H1 (cell line): ENCODE measurements at regions not wholly inside any gene's neighbourhood (a gene's known extent, or its start where the extent isn't known, plus 50 kb on each side); places are given as distances from the start of the nearest gene placed in this dataset.

Experiments
- CTCF ChIA-PET: fragments of 300-600 bp; sonication (Branson Sonifier 250); formaldehyde crosslinking; loops from one replicate; lab custom pipeline; 2021; ENCODE audit not compliant: partially characterized antibody; lab: Charles Lee
- POLR2A ChIA-PET: fragments of 300-600 bp; sonication (Branson Sonifier 250); formaldehyde crosslinking; loops from one replicate; lab custom pipeline; 2021; ENCODE audit warnings: inconsistent platforms; ENCODE audit not compliant: partially characterized antibody; lab: Charles Lee
- DNase-seq, 2 experiments: peaks; one replicate each; pipeline versions ENCODE4 v3.0.0 to v3.0.0-alpha.2; 2010 to 2022; ENCODE audit warnings: low spot score in 2 of 2, low read depth in 1 of 2, mixed read lengths in 1 of 2
- FAIRE-seq: peaks from 2 replicates; lab custom pipeline; 2011; peaks lifted over from hg19 to GRCh38; lab: Jason Lieb, UNC
- H2AFZ ChIP-seq: 2 replicates; pipeline ENCODE4 v1.8.1; 2012; ENCODE audit warnings: low read length, inconsistent platforms
- H2AK5ac ChIP-seq: 2 replicates; pipeline ENCODE4 v1.6.1; 2013; ENCODE audit warnings: low read depth, low read length
- H2BK120ac ChIP-seq: replicated peaks from 2 replicates; pipeline ENCODE3; 2013; ENCODE audit warnings: low read depth, low read length, inconsistent platforms
- H2BK12ac ChIP-seq: 2 replicates; pipeline ENCODE4 v1.6.1; 2013; ENCODE audit warnings: low read depth, low read length
- H2BK15ac ChIP-seq: 2 replicates; pipeline ENCODE4 v1.6.1; 2013; ENCODE audit warnings: low read length
- H2BK20ac ChIP-seq: 2 replicates; pipeline ENCODE4 v1.6.1; 2013; ENCODE audit warnings: low read length
- H2BK5ac ChIP-seq: 2 replicates; pipeline ENCODE4 v1.6.1; 2013; ENCODE audit warnings: low read depth, low read length
- H3K14ac ChIP-seq: 2 replicates; pipeline ENCODE4 v1.6.1; 2013; ENCODE audit warnings: inconsistent platforms; ENCODE audit not compliant: insufficient read length
- H3K18ac ChIP-seq: 2 replicates; pipeline ENCODE4 v1.6.1; 2013; ENCODE audit warnings: low read length; ENCODE audit errors: extremely low read depth
- H3K23ac ChIP-seq: 2 replicates; pipeline ENCODE4 v1.6.1; 2013; ENCODE audit warnings: inconsistent platforms; ENCODE audit not compliant: insufficient read length
- H3K23me2 ChIP-seq: 2 replicates; pipeline ENCODE4 v1.6.1; 2013; ENCODE audit warnings: low read depth, low read length
- H3K27ac ChIP-seq: 2 replicates; pipeline ENCODE4 v1.6.1; 2011; ENCODE audit warnings: low read depth, low read length, inconsistent platforms
- H3K27me3 ChIP-seq, 4 experiments: replicated peaks in 1 of 4; 1 replicate in 1 of 4; 2 replicates in 3 of 4; pipeline versions ENCODE4 v1.6.1 to v1.8.1; 2011 to 2013; ENCODE audit warnings: low read length in 3 of 4, mild to moderate bottlenecking in 3 of 4, inconsistent platforms in 2 of 4, mixed read lengths in 2 of 4, moderate library complexity in 1 of 4; ENCODE audit not compliant: control insufficient read depth in 3 of 4, insufficient read depth in 3 of 4; ENCODE audit errors: extremely low read depth in 1 of 4
- H3K36me3 ChIP-seq, 4 experiments: 2 replicates each; pipeline versions ENCODE4 v1.6.1 to v1.8.1; 2011 to 2013; ENCODE audit warnings: mild to moderate bottlenecking in 4 of 4, low read length in 3 of 4, moderate library complexity in 2 of 4, control low read depth in 1 of 4, inconsistent platforms in 1 of 4; ENCODE audit not compliant: insufficient read depth in 4 of 4, control insufficient read depth in 2 of 4
- H3K4ac ChIP-seq: replicated peaks from 2 replicates; pipeline ENCODE3; 2013; ENCODE audit warnings: low read length, low read depth, mixed read lengths, inconsistent platforms; ENCODE audit not compliant: insufficient read length
- H3K4me1 ChIP-seq, 4 experiments: replicated peaks in 1 of 4; 1 replicate in 1 of 4; 2 replicates in 3 of 4; pipeline versions ENCODE4 v1.6.1 to v1.8.1; 2011 to 2013; ENCODE audit warnings: low read length in 3 of 4, inconsistent platforms in 2 of 4, mixed read lengths in 1 of 4; ENCODE audit not compliant: insufficient read depth in 4 of 4, control insufficient read depth in 3 of 4
- H3K4me2 ChIP-seq, 2 experiments: 2 replicates each; pipeline versions ENCODE4 v1.6.1 to v1.8.1; 2011 to 2013; ENCODE audit warnings: low read depth in 2 of 2, low read length in 2 of 2, control low read depth in 1 of 2, inconsistent platforms in 1 of 2, mild to moderate bottlenecking in 1 of 2; ENCODE audit not compliant: insufficient read depth in 1 of 2
- H3K4me3 ChIP-seq, 4 experiments: fragments of 200-600, 300-600 bp in 1 of 4; sonication (generic), shearing (Covaris generic), sonication (Bioruptor Twin) in 1 of 4; 2 replicates each; pipeline versions ENCODE4 v1.5.1 to v1.8.1; 2011 to 2016; ENCODE audit warnings: low read length in 4 of 4, low read depth in 3 of 4, control low read depth in 2 of 4, inconsistent platforms in 2 of 4, mild to moderate bottlenecking in 2 of 4, mixed read lengths in 1 of 4, moderate library complexity in 1 of 4; ENCODE audit not compliant: insufficient read depth in 2 of 4; ENCODE audit errors: extremely low read depth in 1 of 4
- H3K56ac ChIP-seq: replicated peaks from 2 replicates; pipeline ENCODE3; 2013; ENCODE audit warnings: low read depth, mild to moderate bottlenecking, mixed read lengths, low read length, inconsistent platforms; ENCODE audit not compliant: insufficient read length
- H3K79me1 ChIP-seq: 2 replicates; pipeline ENCODE4 v1.6.1; 2013; ENCODE audit warnings: low read depth, low read length, control low read depth
- H3K79me2 ChIP-seq, 2 experiments: 2 replicates each; pipeline versions ENCODE4 v1.6.1 to v1.8.1; 2012 to 2013; ENCODE audit warnings: low read length in 2 of 2, mild to moderate bottlenecking in 2 of 2, inconsistent platforms in 1 of 2; ENCODE audit not compliant: insufficient read depth in 2 of 2, control insufficient read depth in 1 of 2
- H3K9ac ChIP-seq, 4 experiments: replicated peaks in 1 of 4; 1 replicate in 1 of 4; 2 replicates in 3 of 4; pipeline versions ENCODE4 v1.6.1 to v1.8.1; 2011 to 2013; ENCODE audit warnings: low read depth in 3 of 4, low read length in 3 of 4, control low read depth in 2 of 4, mild to moderate bottlenecking in 2 of 4, moderate library complexity in 2 of 4, inconsistent platforms in 1 of 4; ENCODE audit errors: extremely low read depth in 1 of 4
- H3K9me3 ChIP-seq, 2 experiments: 2 replicates each; pipeline versions ENCODE4 v1.6.1 to v1.8.1; 2012 to 2013; ENCODE audit warnings: mild to moderate bottlenecking in 2 of 2, moderate library complexity in 2 of 2, control low read depth in 1 of 2, inconsistent platforms in 1 of 2, low read depth in 1 of 2, low read length in 1 of 2, mixed read lengths in 1 of 2; ENCODE audit not compliant: insufficient read depth in 2 of 2
- H4K20me1 ChIP-seq, 2 experiments: replicated peaks in 1 of 2; 2 replicates each; pipeline versions ENCODE3 to v1.8.1; 2011 to 2013; ENCODE audit warnings: inconsistent platforms in 2 of 2, low read length in 2 of 2, mild to moderate bottlenecking in 1 of 2; ENCODE audit not compliant: insufficient read depth in 2 of 2, control insufficient read depth in 1 of 2
- H4K5ac ChIP-seq: 2 replicates; pipeline ENCODE4 v1.6.1; 2013; ENCODE audit warnings: low read length, low read depth, mixed read lengths, inconsistent platforms; ENCODE audit not compliant: insufficient read length
- H4K8ac ChIP-seq: 2 replicates; pipeline ENCODE4 v1.8.0; 2013; ENCODE audit warnings: mild to moderate bottlenecking, moderate library complexity, low read length, inconsistent platforms; ENCODE audit not compliant: insufficient read depth; ENCODE audit errors: extremely low read depth
- H4K91ac ChIP-seq: replicated peaks from 2 replicates; pipeline ENCODE3; 2013; ENCODE audit warnings: low read length, mixed read lengths, inconsistent platforms; ENCODE audit not compliant: insufficient read length
- BACH1 ChIP-seq: IDR thresholded peaks from 2 replicates; pipeline ENCODE4 v1.6.1; 2012; ENCODE audit warnings: low read length, improper control_type of control experiment
- CEBPB ChIP-seq: IDR thresholded peaks from 2 replicates; pipeline ENCODE4 v1.6.1; 2012; ENCODE audit warnings: low read depth, low read length
- CTCF ChIP-seq, 3 experiments: IDR thresholded peaks; 1 replicate in 2 of 3; 2 replicates in 1 of 3; pipeline versions ENCODE4 v1.5.1 to v1.6.1; 2011; ENCODE audit warnings: low read length in 3 of 3, mild to moderate bottlenecking in 3 of 3, inconsistent platforms in 2 of 3, low read depth in 1 of 3, moderate library complexity in 1 of 3; ENCODE audit not compliant: insufficient read depth in 1 of 3; ENCODE audit errors: control extremely low read depth in 1 of 3
- EP300 ChIP-seq, 2 experiments: IDR thresholded peaks; 1 replicate in 1 of 2; 2 replicates in 1 of 2; pipeline ENCODE4 v1.6.1; 2011 to 2012; ENCODE audit warnings: low read depth in 2 of 2, low read length in 2 of 2, mild to moderate bottlenecking in 2 of 2, borderline replicate concordance in 1 of 2, inconsistent platforms in 1 of 2, moderate library complexity in 1 of 2
- KDM5A ChIP-seq: fragments of 200-600 bp; IDR thresholded peaks from 2 replicates; pipeline ENCODE4 v1.7.1; 2012; ENCODE audit warnings: mild to moderate bottlenecking, low read length, inconsistent platforms, mixed read lengths
- PHF8 ChIP-seq: fragments of 200-600 bp; sonication (generic); conservative IDR thresholded peaks from 2 replicates; pipeline ENCODE4 v1.7.1; 2012; ENCODE audit warnings: low read depth, mild to moderate bottlenecking, inconsistent platforms, low read length, moderate library complexity
- RFX5 ChIP-seq: IDR thresholded peaks from 2 replicates; pipeline ENCODE4 v1.6.1; 2011; ENCODE audit warnings: low read depth, low read length, improper control_type of control experiment, borderline replicate concordance
- SUZ12 ChIP-seq: fragments of 200-600 bp; sonication (generic); IDR thresholded peaks from 2 replicates; pipeline ENCODE4 v1.6.1; 2012; ENCODE audit warnings: mild to moderate bottlenecking, inconsistent platforms, low read length, moderate library complexity, mixed read lengths
- TAF1 ChIP-seq: IDR thresholded peaks from 2 replicates; pipeline ENCODE4 v1.6.1; 2011; ENCODE audit warnings: mild to moderate bottlenecking, low read depth, low read length
- TCF12 ChIP-seq: IDR thresholded peaks from 2 replicates; pipeline ENCODE4 v1.6.1; 2011; ENCODE audit warnings: low read depth, mild to moderate bottlenecking, low read length
- USF2 ChIP-seq: IDR thresholded peaks from 2 replicates; pipeline ENCODE4 v1.6.1; 2011; ENCODE audit warnings: low read length, improper control_type of control experiment
- ZNF274 ChIP-seq: IDR thresholded peaks from 2 replicates; pipeline ENCODE4 v1.7.0; 2012; ENCODE audit warnings: low read length, borderline replicate concordance; ENCODE audit errors: extremely low read depth
- WGBS, 2 experiments: shearing (Covaris generic) in 1 of 2; methylation state at CpG; one replicate each; pipeline versions ENCODE4 v1.1.6 to v1.1.7; 2013 to 2015; ENCODE audit warnings: low lambda C conversion rate in 2 of 2, mixed read lengths in 2 of 2, inconsistent platforms in 1 of 2, low coverage in 1 of 2, missing lambda C conversion rate in 1 of 2; ENCODE audit not compliant: insufficient replicate concordance in 2 of 2, insufficient coverage in 1 of 2, insufficient read length in 1 of 2; ENCODE audit errors: extremely low coverage in 1 of 2, missing lambda C conversion rate in 1 of 2; 5-methylcytosine and 5-hydroxymethylcytosine counted together

GRCh38 chr4:23360718-23361117 is 529.1 kb downstream of the PPARGC1A start:
- FAIRE-seq, result no peak
- 100% methylated on average over 1 of the region's 1 CpG; no CpG with 5 or more reads in 1 of the 2 experiments for WGBS, 2 experiments
- no peaks in the 10 kb centered on the region for H3K79me1 ChIP-seq
- no peaks in the 10 kb centered on the region for H3K9me3 ChIP-seq
- POLR2A ChIA-PET, result no interaction called here
- H3K23ac ChIP-seq, result no peak overlapping the region
- H2BK120ac ChIP-seq, result no peak overlapping the region
- no peak overlapping the region for H3K56ac ChIP-seq
- H3K4me1 ChIP-seq, result no peaks in the 10 kb centered on the region
- no peak overlapping the region for H2AFZ ChIP-seq
- no peak overlapping the region for H2AK5ac ChIP-seq
- no peak overlapping the region for H3K27ac ChIP-seq
- H4K91ac ChIP-seq, result no peak overlapping the region
- no peak for DNase-seq
- no peak overlapping the region for H3K18ac ChIP-seq
- H3K36me3 ChIP-seq, result no peaks in the 10 kb centered on the region
- no peak overlapping the region for H2BK15ac ChIP-seq
- H2BK20ac ChIP-seq, result no peak overlapping the region
- H2BK5ac ChIP-seq, result no peak overlapping the region
- no peak overlapping the region for H3K4me2 ChIP-seq
- H3K23me2 ChIP-seq, result no peaks in the 10 kb centered on the region
- H4K8ac ChIP-seq, result no peak overlapping the region
- no peak overlapping the region for H3K4me3 ChIP-seq
- H3K79me2 ChIP-seq, result no peaks in the 10 kb centered on the region
- CTCF ChIA-PET, result interaction anchor here (0.9 kb wide), 1 partner anchor 573 kb away, joined by 3 read pairs; no protein-coding TSS in a partner anchor
- no peak overlapping the region for H3K9ac ChIP-seq
- no peak overlapping the region for H3K14ac ChIP-seq
- H4K20me1 ChIP-seq, result no peaks in the 10 kb centered on the region
- H3K27me3 ChIP-seq, result no peaks in the 10 kb centered on the region
- H3K4ac ChIP-seq, result no peak overlapping the region
- H4K5ac ChIP-seq, result no peak overlapping the region
- H2BK12ac ChIP-seq, result no peak overlapping the region
- TF ChIP-seq CTCF (IDR thresholded peaks at IDR 0.05; ENCODE audit: control extremely low read depth in 1 of 3, insufficient read depth in 1 of 3, low read depth in 1 of 3, low read length in 3 of 3), result no peak
- TF ChIP-seq EP300 (IDR thresholded peaks at IDR 0.05; ENCODE audit: borderline replicate concordance in 1 of 2, low read depth in 2 of 2, low read length in 2 of 2), result no peak
- TF ChIP-seq TAF1, result no peak
- no peak for TF ChIP-seq KDM5A
- TF ChIP-seq CEBPB, result no peak
- TF ChIP-seq BACH1, result no peak
- TF ChIP-seq ZNF274, result no peak
- no peak for TF ChIP-seq TCF12
- TF ChIP-seq RFX5, result no peak
- no peak for TF ChIP-seq PHF8
- no peak for TF ChIP-seq USF2
- no peak for TF ChIP-seq SUZ12
